GM19023 (cell line): ENCODE measurements at regions not wholly inside any gene's neighbourhood (a gene's known extent, or its start where the extent isn't known, plus 50 kb on each side); places are given as distances from the start of the nearest gene placed in this dataset.
"Not testable (repeated sequence)": the region's sequence is repeated elsewhere in the genome, so short reads cannot be mapped to it uniquely, and the experiment has no call there.

Experiments
- ATAC-seq: cut with Tn5 transposase; IDR thresholded peaks from one replicate; pipeline ENCODE4 v1.9.1; 2021; ENCODE audit warnings: mild to moderate bottlenecking, moderate library complexity; ENCODE audit not compliant: unreplicated experiment

DNA sequence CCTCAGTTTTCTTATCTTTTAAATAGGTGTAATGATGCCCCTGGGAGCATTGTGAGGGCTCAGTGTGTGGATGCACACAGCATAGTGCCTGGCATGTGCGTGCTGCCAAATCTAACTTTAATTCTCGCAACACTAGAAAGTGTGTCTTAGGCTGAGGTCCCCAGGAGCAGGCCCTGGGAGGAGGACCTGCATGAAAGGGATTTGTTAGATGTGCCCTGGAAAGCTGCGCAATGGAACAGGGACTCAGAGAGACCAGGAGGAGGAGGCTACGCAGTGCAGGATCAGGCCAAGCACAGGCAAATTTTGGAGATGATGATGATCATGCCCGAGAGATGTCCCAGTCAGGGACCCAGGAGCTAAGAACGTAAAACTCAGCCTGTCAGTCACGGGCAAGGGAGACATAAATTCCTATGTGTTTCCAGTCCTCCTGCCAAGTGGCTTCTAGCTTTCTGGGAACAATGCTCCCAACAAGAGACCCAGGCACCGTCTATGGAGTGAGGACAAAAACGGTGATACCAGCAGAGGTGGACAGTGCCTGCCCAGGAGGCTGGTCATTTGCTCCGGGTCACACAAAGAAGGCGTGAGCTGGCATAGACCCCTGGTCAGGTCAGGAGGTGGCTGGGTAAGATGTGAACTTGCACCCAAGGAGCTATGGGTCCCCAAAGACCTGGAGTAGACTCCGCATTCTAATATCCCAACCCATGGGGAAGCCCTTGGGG is 352.2 kb upstream of the TNRC6C start:
- ATAC-seq: no peak

DNA sequence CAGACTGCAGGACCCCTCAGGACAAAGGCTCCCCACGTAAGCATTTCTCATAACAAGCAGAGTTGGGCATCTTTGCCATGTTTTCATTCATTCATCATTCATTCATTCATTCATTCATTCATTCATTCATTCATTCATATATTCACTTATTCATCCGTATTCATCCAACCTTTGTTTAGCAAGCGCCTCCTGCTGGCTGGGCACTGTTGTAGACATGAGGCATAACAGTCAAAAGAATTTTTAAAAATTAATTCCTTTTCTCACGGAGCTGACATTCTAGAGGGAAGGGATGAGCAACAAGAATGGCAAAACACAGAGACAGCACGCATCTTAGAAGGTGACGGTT is 351.7 kb upstream of the TNRC6C start:
- no peak for ATAC-seq

DNA sequence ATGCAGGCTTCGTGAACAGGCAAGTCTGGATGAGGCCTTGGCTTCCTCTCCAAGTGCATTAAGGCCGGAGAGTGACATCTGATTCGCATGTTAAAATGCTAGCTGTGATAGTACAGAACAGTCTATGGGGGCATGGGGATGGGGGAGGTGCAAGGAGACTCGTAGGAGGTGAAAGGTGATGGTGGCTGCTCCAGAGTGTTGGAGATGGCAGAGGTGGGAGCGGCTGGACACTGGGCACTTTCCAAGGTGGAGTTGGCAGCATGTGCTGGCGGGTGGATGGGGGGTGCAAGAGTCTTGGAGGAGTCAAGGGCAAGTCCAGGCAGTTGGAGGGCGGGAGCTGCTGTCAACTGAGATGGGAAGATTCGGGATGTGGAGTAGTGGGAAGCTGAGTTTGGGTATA is 350.9 kb upstream of the TNRC6C start:
- no peak for ATAC-seq

DNA sequence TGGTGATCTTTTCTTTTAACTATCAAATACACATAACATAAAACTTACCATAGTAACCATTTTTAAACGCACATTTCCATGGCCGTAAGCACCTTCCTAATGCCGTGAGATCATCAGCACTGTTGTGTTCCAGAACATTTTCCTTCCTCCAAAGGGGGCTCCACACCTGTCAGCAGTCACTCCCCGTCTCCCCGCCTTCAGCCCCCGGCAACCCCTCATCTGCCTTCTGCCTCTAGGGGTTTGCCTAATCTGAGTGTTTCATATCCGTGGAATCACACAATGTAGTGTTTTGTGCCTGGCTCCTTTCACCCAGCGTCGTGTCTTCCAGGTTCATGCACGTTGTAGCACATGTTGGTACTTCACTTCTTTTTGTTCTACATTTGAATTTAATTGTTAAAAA is 350.1 kb upstream of the TNRC6C start:
- no peak for ATAC-seq

DNA sequence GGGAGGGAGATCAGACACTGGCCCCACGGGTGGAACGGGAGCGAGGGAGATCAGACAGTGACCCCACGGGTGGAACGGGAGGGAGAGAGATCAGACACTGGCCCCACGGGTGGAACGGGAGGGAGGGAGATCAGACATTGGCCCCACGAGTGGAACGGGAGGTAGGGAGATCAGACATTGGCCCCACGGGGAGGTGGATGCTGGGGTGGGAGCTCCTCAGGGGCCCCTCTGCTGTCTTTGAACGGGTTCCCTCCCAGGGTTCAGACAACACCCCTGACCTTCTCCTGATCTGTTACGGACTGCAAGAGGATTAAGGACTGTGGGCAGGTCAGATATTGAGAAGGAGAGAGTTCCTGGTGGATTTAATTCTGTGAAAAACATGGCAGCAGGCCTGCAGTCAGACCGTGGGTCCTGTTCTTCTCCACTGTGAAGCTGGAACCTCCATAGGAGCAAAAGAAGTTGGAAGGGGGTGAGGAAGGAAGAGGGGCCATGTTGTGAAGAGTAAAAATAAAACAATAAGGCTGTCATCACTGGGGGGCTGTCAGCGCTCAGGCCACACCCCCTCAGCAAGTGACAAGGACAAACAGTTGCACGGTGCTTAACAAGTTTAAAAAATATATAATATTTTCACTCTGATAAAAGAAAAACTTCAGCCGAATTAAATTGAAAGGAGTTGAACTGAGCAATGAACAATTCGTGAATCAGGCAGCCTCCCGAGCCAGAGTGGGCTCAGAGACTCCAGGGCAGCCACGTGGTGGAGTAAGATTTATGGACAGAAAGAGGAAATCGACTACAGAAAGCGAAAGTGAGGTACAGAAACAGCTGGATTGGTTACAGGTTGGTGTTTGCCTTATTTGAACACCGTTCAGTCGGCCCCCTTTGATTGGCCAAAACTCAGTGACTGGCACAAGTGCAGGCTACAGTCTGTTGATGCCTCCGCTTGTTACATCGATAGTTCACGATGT is 348.7 kb upstream of the TNRC6C start:
- no peak for ATAC-seq

DNA sequence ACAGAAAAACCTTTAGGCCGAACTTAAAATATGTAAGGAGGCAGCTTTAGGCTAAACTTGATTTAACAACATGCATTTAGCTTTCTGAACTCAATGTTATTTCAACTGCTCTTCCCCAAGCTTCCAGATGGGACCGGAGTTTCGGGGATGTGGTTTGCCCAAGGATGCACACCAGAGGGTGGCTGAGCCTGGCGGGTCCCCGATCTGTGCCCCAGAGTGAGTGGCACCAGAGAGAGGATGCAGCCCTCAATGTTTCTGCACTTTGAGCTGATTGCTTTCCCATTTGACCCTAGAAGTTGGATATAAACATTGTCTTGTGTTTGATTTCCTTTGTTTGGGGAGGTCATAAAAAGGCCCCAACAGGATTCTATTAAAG is 348.0 kb upstream of the TNRC6C start:
- ATAC-seq: no peak

DNA sequence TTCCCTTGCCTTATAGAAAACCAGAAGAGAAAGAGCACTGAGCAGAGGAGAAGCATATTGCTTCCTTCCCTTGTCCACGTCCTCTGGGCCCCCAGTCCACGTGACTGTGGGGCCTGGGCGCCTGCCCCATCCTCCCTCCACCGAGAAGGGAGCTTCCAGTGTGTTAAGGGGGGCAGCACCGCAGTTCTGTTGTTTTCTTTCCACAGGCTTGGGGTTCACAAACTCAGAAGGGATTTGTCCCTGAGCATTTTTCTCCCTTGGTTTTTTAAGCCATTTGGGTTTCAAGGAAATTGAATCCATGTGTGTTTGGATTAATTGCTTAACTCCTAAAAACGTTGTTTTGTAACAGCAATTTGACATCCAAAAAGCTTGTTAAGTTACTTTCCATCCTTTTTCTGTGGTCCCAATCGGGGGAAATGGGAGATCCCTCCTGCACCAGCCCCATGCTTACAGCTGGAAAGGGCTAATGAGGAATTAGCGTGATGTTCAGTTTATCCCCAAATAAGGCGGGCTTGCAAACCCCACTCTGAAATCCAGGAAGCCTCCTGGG is 347.5 kb upstream of the TNRC6C start:
- ATAC-seq: no peak

DNA sequence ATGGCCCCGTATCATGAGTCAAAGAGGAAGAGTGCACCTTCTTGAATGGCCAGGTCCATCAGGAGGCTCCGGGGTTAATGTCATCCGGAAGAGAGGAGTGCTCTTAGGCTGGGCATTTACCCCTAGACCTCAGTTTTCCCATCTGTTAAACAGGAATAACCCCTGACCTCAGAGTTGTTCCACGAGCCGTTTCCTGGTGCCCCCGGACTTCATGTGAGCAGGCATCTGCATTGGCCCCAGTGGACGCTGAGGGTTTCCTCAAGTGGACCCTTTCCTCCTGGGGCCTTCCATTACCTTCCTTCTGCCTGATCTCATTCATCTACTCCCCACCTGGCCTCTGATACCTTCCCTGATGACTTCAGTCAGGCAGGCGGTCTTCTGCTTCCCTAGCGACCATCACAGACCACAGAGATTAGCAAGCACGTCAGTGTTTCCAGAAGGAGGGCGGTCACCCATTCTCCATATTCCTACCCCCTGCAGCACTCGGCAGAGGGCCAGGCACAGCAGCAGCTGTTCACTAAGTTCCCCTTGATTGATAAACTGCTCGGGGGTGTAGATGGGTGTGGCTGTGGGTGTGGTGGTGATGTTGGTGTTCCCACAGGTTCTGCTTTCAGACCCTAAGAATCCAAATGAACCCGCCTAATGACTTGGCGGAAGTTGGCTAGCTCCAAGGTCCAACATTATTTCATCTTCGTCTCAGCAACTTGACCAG is 346.6 kb upstream of the TNRC6C start:
- no peak for ATAC-seq

DNA sequence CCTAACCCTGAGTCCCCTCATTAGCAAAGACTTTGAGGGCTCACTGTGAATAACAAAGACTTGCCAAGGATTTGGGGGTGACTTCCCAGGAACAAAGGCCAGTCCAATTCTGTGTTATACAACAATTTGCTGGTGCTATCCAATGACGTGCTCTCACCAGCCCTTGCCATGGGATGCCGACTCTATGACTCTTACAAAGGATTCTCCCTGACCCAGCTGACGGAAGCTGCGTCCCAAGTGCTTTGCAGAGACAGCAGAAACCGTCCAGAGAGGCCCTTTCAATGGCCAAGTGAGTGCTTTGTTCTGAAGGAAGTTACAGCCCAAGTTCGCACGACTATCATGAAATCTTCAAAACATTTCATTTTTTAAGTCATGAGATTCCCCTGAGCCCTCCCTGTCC is 345.3 kb upstream of the TNRC6C start:
- ATAC-seq: no peak

DNA sequence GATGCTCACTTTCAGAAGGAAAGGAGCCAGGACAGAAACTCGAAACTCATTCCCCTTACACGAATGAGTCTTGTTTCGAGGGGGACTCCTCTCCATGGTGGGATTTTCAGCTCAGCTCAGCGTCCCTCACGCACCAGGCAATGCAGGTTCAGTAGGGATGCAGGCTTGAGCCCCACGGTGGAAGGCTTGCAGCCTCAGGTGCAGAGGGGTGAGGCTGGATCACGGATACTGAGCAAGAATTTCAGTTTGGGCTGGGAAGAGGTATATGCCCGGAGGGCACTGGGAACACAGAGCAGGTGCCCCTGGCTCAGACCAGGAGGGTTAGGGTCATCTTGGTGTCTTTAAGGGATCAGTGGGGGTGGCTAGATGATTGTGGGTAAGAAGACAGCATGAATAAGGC is 344.9 kb upstream of the TNRC6C start:
- ATAC-seq: no peak

DNA sequence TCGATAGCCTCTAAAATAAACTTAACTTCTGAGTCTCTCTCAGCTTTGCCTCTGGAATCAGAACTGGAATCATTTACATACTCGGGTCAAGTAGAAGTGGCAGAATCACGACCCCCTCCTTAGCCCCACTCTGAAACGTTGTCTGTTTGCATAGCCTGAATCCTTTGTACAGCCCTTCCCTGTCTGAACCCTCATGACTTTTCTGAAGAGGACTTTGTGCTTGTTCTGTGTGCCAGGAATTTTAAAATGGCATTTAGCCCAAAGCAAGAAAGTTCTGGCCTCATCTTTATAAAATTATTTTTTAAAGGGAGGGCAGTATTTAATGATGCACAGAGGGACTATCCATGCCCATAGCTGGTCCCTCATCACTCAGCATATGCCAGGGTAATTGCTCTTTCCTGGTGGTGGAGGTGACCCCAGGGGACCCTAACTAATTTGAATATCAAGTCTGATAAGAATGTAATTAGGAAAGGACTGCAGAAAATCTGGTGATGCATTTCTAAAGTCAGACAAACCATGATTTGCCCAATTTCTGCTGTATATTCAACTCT is 342.7 kb upstream of the TNRC6C start:
- no peak for ATAC-seq

DNA sequence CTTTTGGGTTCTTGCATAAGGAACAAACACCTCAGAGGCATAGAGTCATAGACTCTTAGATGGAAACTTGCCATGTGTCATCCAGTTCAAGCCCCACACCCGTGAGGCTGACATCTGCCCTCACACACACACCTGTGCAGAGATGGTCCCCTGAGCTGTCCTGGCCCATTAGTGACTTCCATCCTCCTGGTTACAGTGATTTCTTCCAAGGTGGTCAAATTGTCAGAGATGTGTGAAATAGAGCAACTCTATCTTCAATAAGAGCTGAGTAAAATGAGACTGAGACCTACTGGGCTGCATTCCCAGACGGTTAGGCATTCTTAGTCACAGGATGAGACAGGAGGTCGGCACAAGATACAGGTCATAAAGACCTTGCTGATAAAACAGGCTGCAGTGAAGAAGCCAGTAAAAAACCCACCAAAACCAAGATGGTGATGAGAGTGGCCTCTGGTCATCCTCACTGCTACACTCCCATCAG is 342.2 kb upstream of the TNRC6C start:
- no peak for ATAC-seq

DNA sequence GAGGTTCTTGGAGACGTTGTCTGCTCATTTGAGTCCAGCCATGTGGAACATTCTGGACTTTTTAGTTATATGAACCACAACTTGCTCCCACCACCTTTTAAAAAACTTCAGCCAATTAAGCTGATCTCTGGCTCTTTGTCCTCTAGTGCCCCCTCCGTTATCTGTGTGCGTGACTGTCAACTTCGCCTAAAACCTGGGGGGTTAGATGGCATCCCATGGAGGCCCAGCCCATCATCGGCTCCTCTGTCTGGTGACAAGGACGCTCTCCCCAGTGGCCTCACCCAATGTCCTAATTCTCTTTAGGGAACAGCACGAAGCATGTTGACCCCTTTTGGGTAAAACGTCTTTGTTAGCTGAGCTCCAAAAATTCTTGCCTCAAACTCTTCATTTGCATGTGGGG is 341.0 kb upstream of the TNRC6C start:
- no peak for ATAC-seq

DNA sequence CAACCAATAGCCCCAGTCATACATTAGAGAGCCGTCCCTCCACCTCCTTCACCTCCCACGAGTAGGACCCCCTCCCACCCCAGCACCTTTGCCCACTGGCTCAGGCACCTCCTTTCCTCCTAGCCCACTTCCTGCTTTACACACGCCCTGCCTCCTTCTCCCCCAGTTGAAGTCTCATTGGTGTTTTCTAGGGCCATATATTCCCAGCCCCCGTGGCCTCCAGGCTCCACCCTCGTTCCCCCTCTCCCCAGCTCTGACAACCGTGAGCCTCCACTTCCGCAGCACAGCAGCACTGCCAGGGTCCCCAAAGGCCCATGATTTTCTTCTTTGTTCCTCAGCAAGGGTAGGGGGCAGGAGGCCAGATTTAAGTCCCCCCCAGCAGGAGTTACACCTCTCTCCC is 340.3 kb upstream of the TNRC6C start:
- no peak for ATAC-seq

DNA sequence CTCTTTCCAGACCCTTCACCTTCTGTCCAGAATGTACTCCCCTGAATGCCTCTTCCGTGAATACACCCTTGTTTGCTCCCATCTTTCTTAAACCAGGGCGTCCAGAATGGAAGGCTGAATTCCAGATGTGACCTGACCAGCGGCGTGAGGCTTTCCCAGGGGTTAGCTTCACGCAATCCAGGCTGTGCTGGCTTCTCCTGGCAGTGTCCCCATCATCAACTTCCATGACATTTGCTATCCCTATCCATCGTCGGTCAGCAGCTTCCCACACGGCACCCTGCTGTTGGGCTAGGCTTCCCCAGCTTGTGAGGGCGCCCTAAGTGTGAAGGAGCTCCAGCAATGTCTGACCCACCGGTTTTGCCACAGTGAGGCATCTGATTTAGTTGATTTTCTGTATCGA is 339.8 kb upstream of the TNRC6C start:
- no peak for ATAC-seq

DNA sequence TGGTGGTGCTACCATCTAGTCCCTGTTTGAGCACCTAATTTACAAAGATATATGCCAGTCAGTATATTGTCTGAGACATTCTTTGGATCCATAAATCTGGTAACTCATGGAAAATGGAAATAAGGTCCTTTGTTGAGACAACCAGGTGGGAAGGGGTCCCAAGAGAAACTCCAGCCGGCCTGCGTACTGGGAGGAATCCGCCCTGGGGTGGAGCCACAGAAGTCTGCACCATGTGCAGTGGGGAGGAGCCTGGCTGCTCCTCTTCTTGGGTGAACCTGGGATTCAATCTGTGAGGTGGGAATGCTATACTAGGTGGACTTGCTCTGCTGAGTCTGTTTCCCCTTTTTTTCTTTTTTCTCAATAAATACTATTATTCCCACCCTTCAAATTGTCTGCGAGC is 339.2 kb upstream of the TNRC6C start:
- no peak for ATAC-seq

DNA sequence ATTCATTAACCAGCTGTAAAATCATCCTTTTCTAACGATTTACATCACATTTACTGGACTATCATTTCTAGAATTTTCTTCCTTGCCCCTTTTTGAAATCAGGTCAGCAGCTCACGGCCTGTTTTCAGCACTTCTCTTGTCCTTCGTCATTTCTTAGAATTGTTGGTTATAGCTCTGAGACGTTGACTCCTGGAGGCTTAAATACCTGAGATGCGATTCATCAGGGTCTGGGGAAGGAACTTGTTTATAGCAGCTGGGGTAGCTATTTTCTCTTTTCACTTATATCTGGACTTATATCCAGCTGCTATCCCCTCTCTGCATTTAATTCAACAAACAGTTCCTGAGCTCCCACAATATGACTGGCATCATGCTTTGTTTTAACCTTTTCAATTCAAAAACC is 338.7 kb upstream of the TNRC6C start:
- ATAC-seq: no peak

DNA sequence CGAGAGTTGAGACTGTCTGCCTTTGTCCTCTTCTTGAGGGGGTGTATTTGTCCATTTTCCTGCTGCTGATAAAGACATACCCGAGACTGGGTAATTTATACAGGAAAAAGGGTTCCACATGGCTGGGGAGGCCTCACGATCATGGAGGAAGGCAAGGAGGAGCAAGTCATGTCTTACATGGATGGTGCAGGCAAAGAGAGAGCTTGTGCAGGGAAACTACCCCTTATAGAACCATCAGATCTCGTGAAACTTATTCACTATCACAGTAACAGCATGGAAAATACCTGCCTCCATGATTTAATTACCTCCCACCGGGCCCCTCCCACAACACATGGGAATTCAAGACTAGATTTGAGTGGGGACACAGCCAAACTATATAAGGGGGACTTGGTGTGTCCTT is 338.2 kb upstream of the TNRC6C start:
- ATAC-seq: no peak

DNA sequence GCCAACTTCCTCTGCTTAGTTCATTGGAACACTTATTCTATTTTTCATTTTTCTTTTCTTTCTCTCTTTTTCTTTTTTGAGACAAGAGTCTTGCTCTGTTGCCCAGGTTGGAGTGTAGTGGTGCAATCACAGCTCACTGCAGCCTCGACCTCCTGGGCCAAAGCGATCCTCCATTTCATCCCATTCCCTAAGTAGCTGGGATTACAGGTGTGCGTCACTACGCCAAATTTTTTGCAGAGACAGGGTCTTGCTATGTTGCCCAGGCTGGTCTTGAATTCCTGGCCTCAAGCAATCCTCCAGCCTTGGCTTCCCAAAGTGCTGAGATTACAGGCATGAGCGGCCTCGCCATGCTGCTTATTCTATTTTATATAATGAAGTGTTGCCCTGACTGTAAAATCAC is 336.4 kb upstream of the TNRC6C start:
- ATAC-seq: not testable (repeated sequence)

DNA sequence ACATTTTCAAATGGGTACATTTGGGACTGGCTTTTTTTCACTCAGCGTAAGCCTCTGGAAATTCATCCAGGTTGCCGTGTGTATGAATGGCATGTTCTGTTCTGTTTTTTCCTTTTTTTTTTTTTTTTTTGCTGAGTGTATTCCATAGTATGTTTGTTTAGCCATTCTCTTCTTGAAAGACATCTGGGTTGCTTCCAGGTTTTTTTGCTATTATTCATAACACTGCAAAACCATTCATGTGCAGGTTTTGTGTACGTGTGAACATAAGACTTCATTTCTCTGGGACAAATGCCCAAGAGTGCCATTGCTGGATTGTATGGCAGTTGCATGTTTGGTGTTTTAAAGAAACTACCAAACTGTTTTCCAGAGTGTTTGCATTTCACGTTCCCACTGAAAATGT is 335.9 kb upstream of the TNRC6C start:
- no peak for ATAC-seq

DNA sequence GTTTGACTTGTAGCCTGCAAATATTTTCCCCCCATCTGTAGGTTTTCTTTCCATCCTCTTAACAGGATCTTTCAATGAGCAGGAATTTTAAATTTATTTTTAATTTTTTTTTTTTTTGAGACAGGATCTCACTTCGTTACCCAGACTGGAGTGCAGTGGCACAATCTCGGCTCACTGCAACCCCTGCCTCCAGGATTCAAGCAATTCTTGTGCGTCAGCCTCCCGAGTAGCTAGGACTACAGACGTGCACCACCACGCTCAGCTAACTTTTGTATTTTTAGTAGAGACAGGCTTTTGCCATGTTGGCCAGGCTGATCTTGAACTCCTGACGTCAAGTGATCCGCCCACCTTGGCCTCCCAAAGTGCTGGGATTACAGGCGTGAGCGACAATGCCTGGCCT is 335.2 kb upstream of the TNRC6C start:
- ATAC-seq: not testable (repeated sequence)
